Hematopoietic multipotent progenitor cell treated with erythropoietin and hydrocortisone succinate and interleukin-3 and kit ligand, for 15 days (in vitro differentiated cells): ENCODE measurements at regions not wholly inside any gene's neighbourhood (a gene's known extent, or its start where the extent isn't known, plus 50 kb on each side); places are given as distances from the start of the nearest gene placed in this dataset.
"Not testable (repeated sequence)": the region's sequence is repeated elsewhere in the genome, so short reads cannot be mapped to it uniquely, and the experiment has no call there.

Experiments
- DNase-seq: peaks from one replicate; pipeline ENCODE4 v3.0.0-alpha.2; 2015; ENCODE audit warnings: low spot score

- no peak for DNase-seq
Measured at GRCh38 chr18:43719267-43719795, 442.0 kb upstream of the SYT4 start.

- DNase-seq, result no peak
Measured at GRCh38 chr18:43720041-43720440, 442.8 kb upstream of the SYT4 start.

GRCh38 chr18:43735570-43735969 lies 458.3 kb upstream of the SYT4 start:
- DNase-seq, result no peak

DNA sequence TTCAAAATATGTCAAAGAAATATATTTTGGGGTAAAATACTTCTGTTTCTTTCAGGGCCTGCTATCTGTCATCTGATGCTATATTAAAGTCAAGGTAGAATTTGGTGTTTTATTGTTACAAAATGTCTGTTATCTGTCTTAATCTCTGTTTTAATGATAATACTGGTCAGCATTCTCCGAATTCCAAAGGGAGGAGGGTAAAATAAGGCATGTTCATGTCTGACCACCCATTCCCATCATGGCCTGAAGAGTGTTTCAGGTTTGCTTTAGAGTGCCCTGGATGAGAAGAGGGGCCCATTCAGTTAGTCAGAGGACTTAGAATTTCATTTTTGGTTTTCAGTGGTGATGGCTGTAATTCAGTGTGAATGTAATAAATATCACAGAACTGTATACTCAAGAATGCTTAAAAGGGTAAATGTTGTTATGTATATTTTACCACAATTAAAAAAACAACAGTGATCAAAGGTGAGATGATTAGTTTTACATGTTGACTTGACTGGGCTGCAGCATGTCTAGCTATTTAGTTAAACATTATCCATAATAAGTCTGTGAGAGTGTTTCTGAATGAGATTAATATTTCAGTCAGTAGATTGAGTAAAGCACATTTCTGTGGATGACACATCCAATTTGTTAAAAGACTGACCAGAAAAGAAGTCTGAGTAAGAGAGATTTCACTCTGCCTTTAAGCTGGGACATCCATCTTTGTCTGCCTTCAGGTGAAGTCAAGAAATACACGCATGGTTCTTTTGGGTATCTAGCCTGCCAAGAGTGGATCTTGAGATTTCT lies 467.9 kb upstream of the SYT4 start:
- no peak for DNase-seq

DNA sequence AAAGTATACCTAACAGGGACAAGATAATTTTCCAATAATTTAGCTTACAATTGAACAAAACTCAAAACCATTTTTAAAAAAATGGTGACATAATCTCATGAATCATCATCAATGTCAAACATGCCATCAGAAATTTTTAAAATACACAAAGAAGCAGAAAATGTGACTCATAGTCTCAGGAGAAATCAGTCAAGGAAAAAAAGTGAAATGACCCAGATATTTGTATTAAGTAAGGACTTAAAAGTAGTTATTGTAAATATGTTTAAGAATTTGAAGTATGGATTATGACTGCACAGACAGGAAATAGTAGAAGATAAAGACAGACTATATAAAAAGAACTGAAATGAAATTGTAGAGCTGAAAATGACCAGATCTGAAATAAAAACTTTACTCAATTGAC lies 473.9 kb upstream of the SYT4 start:
- no peak for DNase-seq

GRCh38 chr18:43751835-43752234 lies 474.5 kb upstream of the SYT4 start:
- DNase-seq, result no peak

DNA sequence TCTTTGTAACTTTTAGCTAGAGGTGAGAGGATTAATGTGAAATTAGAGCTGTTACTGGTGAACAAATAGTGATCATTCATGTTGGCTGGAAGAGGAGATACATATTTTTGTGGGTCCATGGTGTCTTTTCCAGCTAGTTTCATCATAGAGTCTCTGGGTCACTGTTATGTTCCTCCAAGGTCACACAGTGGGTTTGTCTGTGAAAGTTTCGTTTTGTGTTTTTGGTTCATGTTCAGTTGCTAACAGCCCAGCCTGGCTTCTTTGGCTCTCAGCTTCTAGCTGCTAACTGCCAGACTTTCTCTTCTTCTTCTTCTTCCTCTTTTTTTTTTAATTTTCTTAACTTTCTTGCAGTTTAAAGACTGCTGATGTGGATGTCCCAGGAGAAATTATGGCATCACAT lies 480.0 kb upstream of the SYT4 start:
- DNase-seq, result no peak

DNA sequence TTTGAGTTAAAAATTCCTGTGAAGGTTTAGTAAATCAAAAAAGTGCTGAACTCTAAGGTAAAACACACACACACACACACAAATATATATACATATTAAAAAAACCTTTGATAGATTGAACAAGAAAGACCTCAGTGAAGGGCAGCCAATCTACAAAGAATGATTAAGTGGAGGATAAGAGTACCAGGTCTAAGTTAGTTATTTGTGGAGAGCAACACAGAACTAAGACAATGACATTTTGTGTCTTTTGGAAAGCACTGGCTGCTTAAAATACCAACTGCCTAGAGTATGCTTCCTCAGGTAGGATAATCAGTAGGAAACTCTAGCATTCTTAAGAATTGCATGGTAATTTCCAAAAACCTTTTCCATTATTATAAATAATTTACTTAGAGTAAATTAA lies 481.4 kb upstream of the SYT4 start:
- no peak for DNase-seq

DNA sequence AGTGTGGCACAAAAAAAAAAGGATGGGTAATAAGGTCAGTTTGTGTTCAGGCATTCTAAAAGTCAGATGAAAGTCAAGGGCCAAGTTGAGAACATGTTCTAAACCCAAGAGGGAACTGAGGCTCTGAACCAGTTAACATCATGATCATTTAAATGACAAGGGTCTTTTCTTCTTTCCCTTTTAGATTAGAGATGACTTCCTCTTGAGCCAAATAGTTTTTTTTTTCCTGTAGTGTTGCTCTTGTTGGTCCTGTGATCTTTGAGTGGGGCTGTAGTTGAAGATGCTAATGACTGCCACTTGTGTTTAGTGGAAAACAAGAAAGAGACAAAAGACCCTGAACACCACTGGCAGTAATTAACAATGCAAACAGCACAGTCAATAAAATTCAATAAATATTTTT lies 482.7 kb upstream of the SYT4 start:
- DNase-seq, result no peak

- DNase-seq, result no peak
Measured at GRCh38 chr18:43772907-43773306, 495.6 kb upstream of the SYT4 start.

- no peak for DNase-seq
Measured at GRCh38 chr18:43774497-43774896, 497.2 kb upstream of the SYT4 start.

DNA sequence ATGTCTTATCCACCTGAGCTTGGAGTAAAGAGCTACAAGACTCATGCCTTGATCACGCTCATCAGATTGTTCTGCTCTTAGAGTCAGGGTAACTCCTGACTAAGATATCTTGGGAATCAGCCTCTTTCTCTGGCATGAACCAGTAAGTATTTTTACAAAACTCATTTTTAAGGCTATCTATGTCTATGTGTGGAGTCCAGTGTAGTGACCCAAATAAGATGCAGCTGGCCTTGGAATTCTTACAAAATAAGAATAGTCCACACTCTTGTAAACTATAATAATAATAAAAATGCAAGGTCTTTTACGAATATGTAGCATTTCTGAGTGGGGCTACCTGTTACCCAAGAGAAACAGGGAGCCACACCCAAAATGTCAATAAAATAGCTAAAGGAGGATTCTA lies 498.3 kb upstream of the SYT4 start:
- DNase-seq, result no peak

- DNase-seq, result no peak
Measured at GRCh38 chr18:43776997-43777396, 499.7 kb upstream of the SYT4 start.

DNA sequence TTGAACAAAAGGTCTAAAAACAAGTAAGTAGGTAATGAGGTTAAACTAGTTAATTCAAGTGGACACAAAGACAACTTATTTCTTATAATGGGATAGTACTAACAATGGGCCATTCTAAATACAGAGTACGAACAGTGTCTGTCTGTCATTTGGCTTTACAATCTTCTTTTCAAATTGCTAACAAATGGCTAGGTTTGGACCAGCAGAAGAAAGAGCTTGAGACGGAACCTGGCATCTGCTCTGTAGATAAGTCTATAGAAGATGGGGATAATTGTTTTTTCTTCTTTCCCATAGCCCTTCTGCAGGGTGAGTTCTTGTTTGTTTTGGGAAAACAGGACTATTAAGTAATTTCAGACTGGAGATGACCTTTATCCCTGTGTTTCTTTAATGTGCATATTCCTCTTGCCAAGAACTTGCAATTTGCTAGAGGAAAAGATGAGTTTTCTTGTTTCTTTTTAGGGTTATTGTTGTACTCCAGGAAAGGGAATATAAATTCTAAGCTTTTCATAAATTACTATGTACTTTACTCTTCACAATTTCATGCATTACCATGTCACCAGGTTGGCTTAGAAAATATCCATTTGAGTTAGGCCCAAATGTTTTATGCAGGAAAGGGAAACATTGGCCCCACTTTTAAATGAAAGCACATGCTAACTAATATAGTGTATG lies 500.5 kb upstream of the SYT4 start:
- DNase-seq, result no peak

DNA sequence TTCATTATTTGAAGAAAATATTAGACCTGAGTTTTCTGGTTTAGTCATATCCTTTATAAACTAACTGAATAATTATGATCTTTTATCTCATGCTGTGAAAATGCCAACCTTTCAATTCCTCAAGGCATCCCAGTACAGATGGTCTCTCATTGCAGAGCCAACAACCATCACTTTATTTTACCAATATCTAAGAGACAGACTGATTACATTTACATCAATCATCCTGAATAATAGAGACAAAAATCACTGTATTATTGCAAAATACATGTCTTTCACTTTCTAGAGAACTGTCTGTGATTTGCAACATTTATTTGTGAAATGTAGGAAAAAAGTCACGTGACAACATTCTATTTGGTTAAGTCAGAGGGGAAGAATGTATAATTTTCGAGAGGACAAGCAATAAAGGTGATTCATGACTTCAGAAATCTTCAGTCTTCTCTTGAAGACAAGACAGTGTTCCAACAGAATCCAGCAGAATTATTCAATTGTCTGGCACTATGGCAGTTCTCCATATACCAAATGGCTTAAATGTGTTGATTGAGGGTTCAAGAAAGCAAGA lies 503.6 kb upstream of the SYT4 start:
- DNase-seq, result no peak

DNA sequence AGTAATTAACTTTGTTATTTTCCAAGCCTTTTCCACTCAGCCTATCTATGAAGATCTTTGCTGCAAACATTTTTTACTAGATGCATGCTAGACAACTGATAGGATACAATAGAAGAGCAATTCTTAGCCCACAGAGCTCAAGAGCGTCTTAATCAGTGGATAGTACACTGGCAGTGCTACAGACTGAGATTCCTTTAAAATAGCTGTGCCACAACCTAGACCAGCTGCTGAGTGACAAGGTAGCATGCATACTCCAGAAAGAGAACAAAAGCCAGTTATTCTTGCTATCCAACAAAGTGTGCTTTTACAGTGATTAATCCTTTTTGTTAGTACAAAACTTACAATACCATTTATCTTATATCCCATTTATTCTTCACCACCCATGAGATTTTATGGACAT lies 507.9 kb upstream of the SYT4 start:
- no peak for DNase-seq

GRCh38 chr18:43786893-43787292 lies 509.6 kb upstream of the SYT4 start:
- DNase-seq, result no peak

DNA sequence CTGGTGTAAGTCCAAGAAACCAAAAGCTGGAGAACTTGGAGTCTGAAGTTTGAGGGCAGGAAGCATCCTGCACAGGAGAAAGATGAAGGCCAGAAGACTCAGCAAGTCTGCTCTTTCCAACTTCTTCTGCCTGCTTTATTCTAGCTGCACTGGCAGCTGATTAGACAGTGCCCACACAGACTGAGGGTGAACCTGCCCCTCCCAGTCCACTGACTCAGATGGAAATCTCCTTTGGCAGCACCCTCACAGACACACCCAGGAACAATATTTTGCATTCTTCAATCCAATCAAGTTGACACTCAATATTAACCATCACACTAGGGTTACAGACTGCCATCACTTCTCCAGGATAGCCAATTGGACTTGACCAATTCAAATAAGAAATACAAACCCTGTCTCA lies 510.4 kb upstream of the SYT4 start:
- not testable (repeated sequence) for DNase-seq

DNA sequence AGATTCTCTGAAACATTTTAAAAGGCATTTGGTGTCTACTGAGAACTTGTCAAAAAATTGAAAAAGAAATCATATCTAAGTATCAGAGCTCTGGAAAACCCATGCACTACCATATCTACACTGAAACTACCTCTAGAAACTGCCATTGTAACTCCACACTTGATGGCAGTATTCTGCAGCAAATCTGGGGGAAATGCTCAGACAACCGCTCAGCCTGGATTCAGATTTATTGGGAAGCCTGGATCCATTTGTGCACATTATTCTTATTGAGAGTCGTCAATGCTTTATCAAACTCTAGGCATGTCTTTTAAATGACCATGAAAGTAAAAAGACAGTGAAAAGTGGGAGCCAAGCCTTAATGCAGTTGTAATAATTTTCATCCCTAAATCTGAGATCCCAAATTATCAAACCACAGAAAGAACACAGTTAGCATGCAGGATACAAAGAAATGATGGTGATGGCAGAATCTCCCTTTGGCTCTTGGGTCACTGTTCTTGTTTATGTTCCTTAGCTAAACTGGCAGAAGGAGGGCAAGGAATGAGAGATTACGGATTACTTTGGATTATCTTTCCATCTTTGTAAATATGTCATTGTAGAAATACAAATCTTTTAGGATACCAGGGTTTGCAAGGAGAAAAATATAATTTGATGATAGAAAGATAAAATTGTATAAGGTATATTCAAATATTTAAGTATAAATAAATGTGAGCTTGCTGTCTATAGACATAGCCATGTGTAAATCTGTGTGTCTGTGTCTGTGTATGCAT lies 512.1 kb upstream of the SYT4 start:
- DNase-seq, result no peak

DNA sequence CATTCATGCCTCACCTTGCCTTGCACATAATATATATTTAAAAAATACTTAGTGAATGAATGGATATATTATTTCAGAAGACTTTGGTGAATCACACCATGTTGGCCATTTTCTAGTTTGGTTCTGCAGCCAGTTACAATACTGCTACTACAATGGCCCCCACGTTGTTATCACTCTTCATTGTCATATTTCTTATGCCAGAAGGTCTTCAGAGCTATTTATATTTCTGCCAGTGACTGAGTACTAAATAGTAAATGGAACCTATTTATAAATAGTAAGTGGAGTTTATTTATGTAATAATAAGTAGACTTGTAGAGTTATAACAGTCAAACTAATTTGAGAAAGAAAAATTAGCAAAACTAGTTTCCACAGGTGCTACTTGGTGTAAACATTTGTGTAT lies 516.6 kb upstream of the SYT4 start:
- DNase-seq, result no peak

- no peak for DNase-seq
Measured at GRCh38 chr18:43794363-43794762, 517.1 kb upstream of the SYT4 start.

DNA sequence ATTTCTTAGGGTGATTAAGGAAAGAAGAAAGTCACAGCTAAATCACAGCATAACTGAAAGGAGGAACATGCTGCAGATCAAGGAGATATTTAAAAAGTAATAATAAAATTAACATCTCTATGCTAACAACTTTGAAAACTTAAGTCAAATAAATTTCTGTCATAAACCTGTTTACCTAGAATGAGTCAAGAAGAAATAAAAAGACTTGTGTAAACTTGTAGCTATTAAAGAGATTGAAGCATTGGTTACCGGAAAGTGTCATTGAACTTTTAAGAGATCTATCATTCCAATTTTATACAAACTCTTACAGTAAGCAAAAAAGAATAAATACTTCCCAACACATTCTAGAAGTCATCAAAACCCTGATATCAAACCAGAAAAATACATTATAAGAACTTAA lies 520.1 kb upstream of the SYT4 start:
- no peak for DNase-seq

DNA sequence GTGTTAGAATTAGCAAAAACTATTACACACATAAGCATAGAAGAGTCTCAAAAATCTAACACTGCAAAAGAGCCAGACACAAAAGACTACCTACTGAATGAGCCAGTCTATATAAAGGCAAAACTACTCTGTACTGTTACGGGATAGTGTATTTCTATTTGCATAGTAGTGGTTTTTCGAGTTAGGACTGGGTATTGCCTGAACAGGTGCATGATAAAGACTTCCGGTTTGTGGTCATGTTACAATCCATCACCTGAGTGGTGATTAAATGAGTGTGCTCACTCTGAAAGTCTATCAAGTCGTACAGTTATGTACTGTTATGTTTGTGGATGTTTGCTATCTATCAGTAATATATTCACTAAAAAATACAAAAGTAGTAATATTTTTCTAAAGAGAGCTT lies 523.3 kb upstream of the SYT4 start:
- no peak for DNase-seq
